Prostate gland (tissue), 2 donors: ENCODE measurements at regions not wholly inside any gene's neighbourhood (a gene's known extent, or its start where the extent isn't known, plus 50 kb on each side); places are given as distances from the start of the nearest gene placed in this dataset.

ENCODE experiments used
- DNase-seq: peaks from one replicate; pipeline ENCODE4 v3.0.0-alpha.2; 2019; ENCODE audit warnings: low spot score
- H3K27ac ChIP-seq, 2 donors: fragments of 200-600 bp; sonication (generic); 2 replicates each; pipeline ENCODE4 v1.5.1; 2017 to 2019
- H3K27me3 ChIP-seq: fragments of 200-600 bp; sonication (generic); replicated peaks from 2 replicates; pipeline ENCODE4 v1.5.1; 2019; ENCODE audit not compliant: insufficient read depth
- H3K36me3 ChIP-seq, 2 donors: fragments of 200-600 bp; sonication (generic); 1 replicate in 1 of 2; 2 replicates in 1 of 2; pipeline versions ENCODE4 v1.5.1 to v1.8.1; 2017 to 2019
- H3K4me1 ChIP-seq: fragments of 200-600 bp; sonication (generic); replicated peaks from 2 replicates; pipeline ENCODE4 v1.5.1; 2019
- H3K4me3 ChIP-seq, 2 donors: fragments of 200-600 bp; sonication (generic); 2 replicates each; pipeline ENCODE4 v1.5.1; 2017 to 2019
- H3K9me3 ChIP-seq: fragments of 200-600 bp; sonication (generic); 2 replicates; pipeline ENCODE4 v1.5.1; 2017
- CTCF ChIP-seq, 4 experiments: fragments of 200-600 bp in 2 of 4; fragments of 450-650 bp in 2 of 4; sonication (generic) in 2 of 4; IDR thresholded peaks; 1 replicate in 3 of 4; 2 replicates in 1 of 4; pipeline ENCODE4 v1.5.1; 2016 to 2019; ENCODE audit warnings: antibody characterized with exemption in 4 of 4, mild to moderate bottlenecking in 2 of 4, moderate library complexity in 2 of 4
- POLR2A ChIP-seq: fragments of 450-650 bp; IDR thresholded peaks from one replicate; pipeline ENCODE4 v1.6.1; 2016; ENCODE audit warnings: antibody characterized with exemption, mild to moderate bottlenecking
- POLR2AphosphoS5 ChIP-seq: sonication (generic); formaldehyde crosslinking; IDR thresholded peaks from one replicate; pipeline ENCODE4 v1.6.1; 2017; ENCODE audit warnings: antibody characterized with exemption
- WGBS: methylation state at CpG from one replicate; pipeline ENCODE4 v1.1.5; 2018; 5-methylcytosine and 5-hydroxymethylcytosine counted together
- intact Hi-C: fragments of 100-400 bp; cut with DNase I; formaldehyde crosslinking; loops from one replicate; pipeline ENCODE4 v1.14.2; 2022

DNA sequence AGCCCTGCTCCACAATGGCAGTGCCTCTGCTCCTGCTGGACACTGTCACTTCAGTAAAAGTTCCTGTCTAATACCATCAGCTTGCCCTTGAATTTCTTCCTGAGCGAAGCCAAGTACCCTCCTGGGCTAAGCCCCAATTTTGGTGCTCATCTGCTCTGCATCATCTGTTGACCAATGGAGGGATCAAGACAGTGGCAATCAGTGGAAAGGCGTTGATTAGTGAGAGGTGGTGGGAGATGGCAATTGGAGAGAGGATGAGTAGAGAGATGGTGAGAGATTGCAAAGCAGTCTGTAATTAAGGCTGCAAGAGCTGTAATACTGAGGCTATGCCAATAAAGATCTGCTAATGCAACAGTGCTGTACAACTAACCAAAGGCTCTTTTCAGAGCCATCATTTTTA, 299.4 kb upstream of the CDH2 start:
- 93% methylated on average over 2 of the region's 2 CpGs for WGBS

GRCh38 chr18:28469946-28470345, 293.0 kb upstream of the CDH2 start:
- WGBS: 48% methylated on average over 2 of the region's 2 CpGs
- H3K36me3 ChIP-seq: no peaks in the 10 kb centered on the region
- DNase-seq: no peak
- no peaks in the 10 kb centered on the region for H3K4me1 ChIP-seq
- H3K4me3 ChIP-seq: no peak overlapping the region
- intact Hi-C loops: no loop called here
- TF ChIP-seq POLR2AphosphoS5: no peak
- TF ChIP-seq POLR2A: no peak
- TF ChIP-seq CTCF (IDR thresholded peaks at IDR 0.05): no peak
- H3K27me3 ChIP-seq: no peaks in the 10 kb centered on the region
- no peaks in the 10 kb centered on the region for H3K9me3 ChIP-seq
- H3K27ac ChIP-seq: no peak overlapping the region

More for the DNA sequence above, 299.4 kb upstream of the CDH2 start:
- no peaks in the 10 kb centered on the region for H3K9me3 ChIP-seq
- no peak overlapping the region for H3K27ac ChIP-seq
- no peak for TF ChIP-seq POLR2A
- intact Hi-C loops: no loop called here
- no peaks in the 10 kb centered on the region for H3K4me1 ChIP-seq
- H3K4me3 ChIP-seq: no peak overlapping the region
- no peaks in the 10 kb centered on the region for H3K27me3 ChIP-seq
- DNase-seq: no peak
- H3K36me3 ChIP-seq: no peaks in the 10 kb centered on the region

DNA sequence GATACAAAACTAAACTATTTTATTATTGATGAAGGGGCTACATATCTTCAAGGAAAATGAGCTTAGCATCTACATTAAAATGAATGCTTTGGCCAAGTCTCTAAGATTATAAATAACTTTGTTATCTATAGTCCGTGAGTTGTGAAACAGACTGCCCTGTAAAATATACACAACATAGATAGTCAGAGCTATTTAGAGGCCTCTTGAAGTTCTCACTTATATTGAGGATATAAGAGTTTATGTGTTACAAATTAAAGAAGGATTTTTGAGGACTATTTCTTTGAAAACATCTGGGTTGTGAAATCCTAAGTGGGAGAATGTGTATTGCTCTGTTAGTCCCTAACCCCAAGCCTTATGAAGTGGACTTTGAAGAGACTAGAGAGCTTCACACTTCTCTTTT, 292.0 kb upstream of the CDH2 start:
- Histone ChIP-seq H3K36me3 (no peaks in the 10 kb centered on the region), H3K9me3 (no peaks in the 10 kb centered on the region), H3K4me3 (no peak overlapping the region), H3K27ac (no peak overlapping the region), H3K27me3 (no peaks in the 10 kb centered on the region), H3K4me1 (no peaks in the 10 kb centered on the region)
- no peak for DNase-seq
- WGBS: 33% methylated on average over 1 of the region's 1 CpG
- intact Hi-C loops: no loop called here
- no peak for TF ChIP-seq POLR2A
- no peak for TF ChIP-seq POLR2AphosphoS5
- no peak for TF ChIP-seq CTCF (IDR thresholded peaks at IDR 0.05)

- intact Hi-C loops: no loop called here
- Histone ChIP-seq H3K4me1 (no peaks in the 10 kb centered on the region), H3K36me3 (no peaks in the 10 kb centered on the region), H3K9me3 (no peaks in the 10 kb centered on the region), H3K27me3 (no peaks in the 10 kb centered on the region), H3K27ac (no peak overlapping the region), H3K4me3 (no peak overlapping the region)
- no peak for TF ChIP-seq POLR2A
- no peak for TF ChIP-seq CTCF (IDR thresholded peaks at IDR 0.05)
- TF ChIP-seq POLR2AphosphoS5: no peak
- no peak for DNase-seq
- WGBS: 88% methylated on average over 2 of the region's 2 CpGs
Observed at GRCh38 chr18:28466204-28466603, 289.3 kb upstream of the CDH2 start.

DNA sequence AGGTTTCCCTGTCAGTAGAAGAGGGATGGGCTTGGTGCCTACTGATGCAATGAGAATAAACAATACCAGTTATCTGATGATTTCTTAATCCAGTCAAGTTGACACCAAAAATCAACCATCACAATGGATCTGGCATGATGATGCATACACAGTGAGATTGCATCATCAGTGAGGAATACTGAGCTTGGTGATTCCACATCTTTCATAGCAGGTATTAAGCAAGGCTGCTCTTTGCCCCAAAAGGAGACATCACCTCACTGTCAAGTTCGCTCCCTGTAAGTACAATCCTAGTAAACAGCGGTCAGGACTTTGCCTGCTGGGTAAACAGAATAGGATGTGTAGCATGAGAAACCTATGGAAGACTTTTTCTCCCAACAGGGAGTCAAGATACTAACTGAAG, 282.7 kb upstream of the CDH2 start:
- Histone ChIP-seq H3K27ac (no peak overlapping the region), H3K9me3 (no peaks in the 10 kb centered on the region), H3K4me3 (no peak overlapping the region), H3K27me3 (no peaks in the 10 kb centered on the region), H3K4me1 (no peaks in the 10 kb centered on the region), H3K36me3 (no peaks in the 10 kb centered on the region)
- DNase-seq: no peak
- WGBS: 91% methylated on average over 2 of the region's 2 CpGs
- intact Hi-C loops: no loop called here
- no peak for TF ChIP-seq POLR2A
- TF ChIP-seq CTCF (IDR thresholded peaks at IDR 0.05): no peak
- TF ChIP-seq POLR2AphosphoS5: no peak
